ENCODE measurements at regions not wholly inside any gene's neighbourhood (a gene's known extent, or its start where the extent isn't known, plus 50 kb on each side); places are given as distances from the start of the nearest gene placed in this dataset.
"Not testable (repeated sequence)": the region's sequence is repeated elsewhere in the genome, so short reads cannot be mapped to it uniquely, and the experiment has no call there.

DNA sequence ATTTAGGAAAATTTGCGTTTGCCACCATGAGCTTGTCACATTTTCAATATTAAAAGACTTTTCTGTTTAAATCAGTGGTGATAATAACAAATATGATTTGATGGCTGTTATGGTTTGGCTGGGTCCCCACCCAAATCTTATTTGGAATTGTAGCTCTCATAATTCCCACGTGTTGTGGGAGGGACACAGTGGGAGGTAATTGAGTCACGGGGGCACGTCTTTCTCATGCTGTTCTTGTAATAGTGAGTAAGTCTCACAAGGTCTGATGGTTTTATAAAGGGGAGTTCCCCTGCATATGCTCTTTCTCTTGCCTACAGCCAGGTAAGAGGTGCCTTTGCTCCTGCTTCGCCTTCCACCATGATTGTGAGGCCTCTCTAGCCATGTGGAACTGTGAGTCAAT, 83.4 kb upstream of the RGPD4 start:
- Mint-ChIP-seq H3K9me3 (peaks cover 3% of the 10 kb centered on the region in 2 donors), H3K36me3 (ENCODE audit: insufficient read depth in 2 of 2) (no peaks in the 10 kb centered on the region), H3K4me1 (ENCODE audit: low read depth) (no peaks in the 10 kb centered on the region), H3K4me3 (no peak overlapping the region), H3K27me3 (ENCODE audit: low read depth) (no peaks in the 10 kb centered on the region), H3K27ac (no peak overlapping the region)
- ATAC-seq (replicated peaks in 1 of 2), result no peak
- no peak for DNase-seq

DNA sequence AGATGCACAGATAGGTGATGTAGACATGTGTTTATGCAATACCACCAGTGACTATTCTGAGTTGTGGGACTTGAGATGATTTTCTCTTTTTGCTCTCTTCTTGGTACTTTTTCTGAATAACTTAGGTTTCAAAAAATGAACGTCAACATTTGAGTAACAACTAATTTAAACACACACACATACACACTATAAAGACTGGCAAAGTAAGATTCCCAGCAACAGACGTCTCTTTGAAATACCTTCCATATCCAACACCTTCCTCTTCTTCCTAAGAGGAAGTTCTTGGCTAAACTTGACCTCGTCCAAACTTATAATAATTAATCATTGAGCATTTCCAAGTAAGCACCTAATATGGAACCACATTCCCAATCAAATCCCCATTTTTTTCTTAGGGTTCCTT, 81.6 kb upstream of the RGPD4 start:
- no peak overlapping the region for H3K4me3 Mint-ChIP-seq
- H3K36me3 Mint-ChIP-seq (ENCODE audit: insufficient read depth in 2 of 2), result no peaks in the 10 kb centered on the region
- no peak overlapping the region for H3K27ac Mint-ChIP-seq
- ATAC-seq (replicated peaks in 1 of 2) (no peak), DNase-seq (no peak)
- H3K4me1 Mint-ChIP-seq (ENCODE audit: low read depth), result no peaks in the 10 kb centered on the region
- H3K27me3 Mint-ChIP-seq (ENCODE audit: low read depth), result no peaks in the 10 kb centered on the region
- H3K9me3 Mint-ChIP-seq, result peaks cover 0 to 1% of the 10 kb centered on the region in 2 donors

DNA sequence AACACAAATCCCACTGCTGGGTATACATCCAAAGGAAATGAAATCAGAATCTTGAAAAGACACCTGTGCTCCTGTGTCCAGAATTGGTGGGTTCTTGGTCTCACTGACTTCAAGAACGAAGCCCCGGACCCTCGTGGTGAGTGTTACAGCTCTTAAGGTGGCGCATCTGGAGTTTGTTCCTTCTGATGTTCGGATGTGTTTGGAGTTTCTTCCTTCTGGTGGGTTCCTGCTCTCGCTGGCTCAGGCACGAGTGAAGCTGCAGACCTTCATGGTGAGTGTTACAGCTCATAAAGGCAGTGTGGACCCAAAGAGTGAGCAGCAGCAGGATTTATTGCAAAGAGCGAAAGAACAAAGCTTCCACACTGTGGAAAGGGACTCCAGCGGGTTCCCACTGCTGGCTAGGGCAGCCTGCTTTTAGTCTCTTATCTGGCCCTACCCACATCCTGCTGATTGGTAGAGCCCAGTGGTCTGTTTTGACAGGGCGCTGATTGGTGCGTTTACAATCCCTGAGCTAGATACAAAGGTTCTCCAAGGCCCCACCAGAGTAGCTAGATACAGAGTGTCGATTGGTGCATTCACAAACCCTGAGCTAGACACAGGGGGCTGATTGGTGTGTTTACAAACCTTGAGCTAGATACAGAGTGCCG, 80.0 kb upstream of the RGPD4 start:
- ATAC-seq (replicated peaks in 1 of 2); H3K9me3 Mint-ChIP-seq; H3K27me3 Mint-ChIP-seq (ENCODE audit: low read depth): not testable (repeated sequence)

DNA sequence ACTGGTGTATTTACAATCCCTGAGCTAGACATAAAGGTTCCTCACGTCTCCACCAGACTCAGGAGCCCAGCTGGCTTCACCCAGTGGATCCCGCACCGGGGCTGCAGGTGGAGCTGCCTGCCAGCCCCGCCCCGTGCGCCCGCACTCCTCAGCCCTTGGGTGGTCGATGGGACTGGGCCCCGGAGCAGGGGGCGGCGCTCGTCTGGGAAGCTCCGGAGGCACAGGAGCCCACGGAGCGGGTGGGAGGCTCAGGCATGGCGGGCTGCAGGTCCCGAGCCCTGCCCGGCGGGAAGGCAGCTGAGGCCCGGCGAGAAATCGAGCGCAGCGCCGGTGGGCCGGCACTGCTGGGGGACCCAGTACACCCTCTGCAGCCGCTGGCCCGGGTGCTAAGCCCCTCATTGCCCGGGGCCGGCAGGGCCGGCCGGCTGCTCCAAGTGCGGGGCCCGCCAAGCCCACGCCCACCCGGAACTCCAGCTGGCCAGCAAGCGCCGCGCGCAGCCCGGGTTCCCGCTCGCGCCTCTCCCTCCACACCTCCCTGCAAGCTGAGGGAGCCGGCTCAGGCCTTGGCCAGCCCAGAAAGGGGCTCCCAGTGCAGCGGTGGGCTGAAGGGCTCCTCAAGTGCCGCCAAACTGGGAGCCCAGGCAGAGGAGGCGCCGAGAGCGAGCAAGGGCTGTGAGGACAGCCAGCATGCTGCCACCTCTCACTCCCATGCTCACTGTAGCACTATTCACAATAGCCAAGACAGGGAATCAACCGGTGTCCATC, 79.3 kb upstream of the RGPD4 start:
- H3K4me1 Mint-ChIP-seq (ENCODE audit: low read depth); H3K27me3 Mint-ChIP-seq (ENCODE audit: low read depth); DNase-seq: not testable (repeated sequence)

More for the DNA sequence above, 80.0 kb upstream of the RGPD4 start:
- not testable (repeated sequence) for H3K27ac Mint-ChIP-seq; DNase-seq; H3K4me1 Mint-ChIP-seq (ENCODE audit: low read depth); H3K36me3 Mint-ChIP-seq (ENCODE audit: insufficient read depth in 2 of 2); H3K4me3 Mint-ChIP-seq

DNA sequence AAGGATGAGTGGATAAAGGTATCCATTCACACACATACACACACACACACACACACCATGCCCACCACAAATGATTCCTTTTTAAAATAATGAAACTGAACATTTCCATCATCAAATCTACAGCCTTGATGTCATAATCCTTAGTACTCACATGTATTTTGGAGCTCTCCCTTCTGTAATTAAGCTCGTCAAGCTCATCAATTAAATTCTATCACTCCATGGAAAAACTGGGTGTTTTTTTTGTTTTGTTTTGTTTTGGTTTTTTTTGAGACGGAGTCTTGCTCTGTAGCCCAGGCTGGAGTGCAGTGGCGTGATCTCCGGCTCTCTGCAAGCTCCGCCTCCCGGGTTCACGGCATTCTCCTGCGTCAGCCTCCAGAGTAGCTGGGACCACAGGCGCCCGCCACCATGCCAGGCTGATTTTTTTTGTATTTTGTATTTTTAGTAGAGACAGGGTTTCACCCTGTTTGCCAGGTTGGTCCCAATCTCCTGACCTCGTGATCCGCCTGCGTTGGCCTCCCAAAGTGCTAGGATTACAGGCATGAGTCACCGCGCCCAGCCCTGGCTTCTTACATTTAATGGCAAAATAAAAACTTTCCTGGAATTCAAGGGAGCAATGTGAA, 78.6 kb upstream of the RGPD4 start:
- Mint-ChIP-seq H3K27me3 (ENCODE audit: low read depth) (no peaks in the 10 kb centered on the region), H3K27ac (no peak overlapping the region), H3K36me3 (ENCODE audit: insufficient read depth in 2 of 2) (no peaks in the 10 kb centered on the region), H3K4me1 (ENCODE audit: low read depth) (no peaks in the 10 kb centered on the region), H3K9me3 (peaks cover 0 to 4% of the 10 kb centered on the region in 2 donors), H3K4me3 (no peak overlapping the region)
- DNase-seq (no peak), ATAC-seq (replicated peaks in 1 of 2) (no peak)

More for the DNA sequence above, 79.3 kb upstream of the RGPD4 start:
- not testable (repeated sequence) for H3K36me3 Mint-ChIP-seq (ENCODE audit: insufficient read depth in 2 of 2); H3K4me3 Mint-ChIP-seq; ATAC-seq (replicated peaks in 1 of 2); H3K9me3 Mint-ChIP-seq; H3K27ac Mint-ChIP-seq

DNA sequence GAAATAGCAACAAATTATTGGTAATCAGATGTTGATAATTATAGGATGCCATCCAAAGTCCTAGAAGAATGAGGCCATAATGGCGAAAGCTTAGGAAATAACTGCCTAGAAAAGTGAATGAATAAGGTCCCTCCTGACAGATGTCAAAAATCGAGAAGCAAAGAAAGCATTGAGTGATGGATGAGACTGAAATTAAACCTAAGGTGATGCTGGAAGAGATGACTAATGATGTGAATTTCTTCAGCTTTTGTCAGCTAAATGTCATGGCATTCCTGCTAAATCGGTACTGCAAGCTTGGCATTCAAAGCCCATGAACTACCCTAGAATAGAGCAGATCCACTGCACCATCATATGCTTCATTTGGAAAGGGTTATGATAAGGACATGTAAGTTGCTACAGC, 74.8 kb upstream of the RGPD4 start:
- DNase-seq (no peak), ATAC-seq (replicated peaks in 1 of 2) (no peak)
- peaks cover 0 to 8% of the 10 kb centered on the region in 2 donors for H3K9me3 Mint-ChIP-seq
- no peaks in the 10 kb centered on the region for H3K4me1 Mint-ChIP-seq (ENCODE audit: low read depth)
- H3K36me3 Mint-ChIP-seq (ENCODE audit: insufficient read depth in 2 of 2), result no peaks in the 10 kb centered on the region
- H3K27me3 Mint-ChIP-seq (ENCODE audit: low read depth), result no peaks in the 10 kb centered on the region
- no peak overlapping the region for H3K27ac Mint-ChIP-seq
- no peak overlapping the region for H3K4me3 Mint-ChIP-seq

DNA sequence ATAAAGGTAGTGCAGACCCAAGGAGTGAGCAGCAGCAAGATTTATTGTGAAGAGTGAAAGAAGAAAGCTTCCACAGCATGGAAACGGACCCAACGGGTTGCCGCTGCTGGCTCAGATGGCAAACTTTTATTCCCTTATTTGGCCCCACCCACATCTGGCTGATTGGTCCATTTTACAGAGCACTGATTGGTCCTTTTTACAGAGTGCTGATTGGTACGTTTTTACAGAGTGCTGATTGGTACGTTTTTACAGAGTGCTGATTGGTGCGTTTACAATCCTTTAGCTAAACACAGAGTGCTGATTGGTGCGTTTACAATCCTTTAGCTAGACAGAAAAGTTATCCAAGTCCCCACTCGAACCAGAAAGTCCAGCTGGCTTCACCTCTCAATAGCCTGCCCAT, 72.9 kb upstream of the RGPD4 start:
- not testable (repeated sequence) for H3K27me3 Mint-ChIP-seq (ENCODE audit: low read depth); H3K9me3 Mint-ChIP-seq; H3K4me1 Mint-ChIP-seq (ENCODE audit: low read depth); ATAC-seq (replicated peaks in 1 of 2); H3K36me3 Mint-ChIP-seq (ENCODE audit: insufficient read depth in 2 of 2); H3K27ac Mint-ChIP-seq; DNase-seq; H3K4me3 Mint-ChIP-seq

DNA sequence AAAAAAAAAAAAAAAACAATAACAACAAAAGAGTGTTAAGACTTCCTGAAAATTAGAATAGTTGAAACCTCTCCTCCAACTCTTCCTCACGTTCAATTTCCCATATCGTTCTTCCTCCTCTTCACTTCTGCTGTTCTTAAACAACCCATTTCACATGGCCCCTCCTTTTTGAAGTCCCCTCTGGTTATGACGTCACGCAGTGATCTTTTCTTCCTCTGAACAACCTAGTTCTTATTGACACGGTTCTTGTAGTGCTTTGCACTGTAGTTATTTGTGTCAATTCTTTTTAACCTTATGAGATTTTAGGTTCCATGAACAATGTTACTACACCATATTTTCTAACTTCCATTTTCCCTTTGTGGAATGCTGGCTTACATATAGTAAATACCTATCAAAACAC, 69.5 kb upstream of the RGPD4 start:
- ATAC-seq (replicated peaks in 1 of 2) (no peak), DNase-seq (no peak)
- Mint-ChIP-seq H3K36me3 (ENCODE audit: insufficient read depth in 2 of 2) (no peaks in the 10 kb centered on the region), H3K4me1 (ENCODE audit: low read depth) (no peaks in the 10 kb centered on the region), H3K9me3 (peaks cover 2 to 14% of the 10 kb centered on the region in 2 donors), H3K27ac (no peak overlapping the region), H3K4me3 (no peak overlapping the region), H3K27me3 (ENCODE audit: low read depth) (no peaks in the 10 kb centered on the region)

DNA sequence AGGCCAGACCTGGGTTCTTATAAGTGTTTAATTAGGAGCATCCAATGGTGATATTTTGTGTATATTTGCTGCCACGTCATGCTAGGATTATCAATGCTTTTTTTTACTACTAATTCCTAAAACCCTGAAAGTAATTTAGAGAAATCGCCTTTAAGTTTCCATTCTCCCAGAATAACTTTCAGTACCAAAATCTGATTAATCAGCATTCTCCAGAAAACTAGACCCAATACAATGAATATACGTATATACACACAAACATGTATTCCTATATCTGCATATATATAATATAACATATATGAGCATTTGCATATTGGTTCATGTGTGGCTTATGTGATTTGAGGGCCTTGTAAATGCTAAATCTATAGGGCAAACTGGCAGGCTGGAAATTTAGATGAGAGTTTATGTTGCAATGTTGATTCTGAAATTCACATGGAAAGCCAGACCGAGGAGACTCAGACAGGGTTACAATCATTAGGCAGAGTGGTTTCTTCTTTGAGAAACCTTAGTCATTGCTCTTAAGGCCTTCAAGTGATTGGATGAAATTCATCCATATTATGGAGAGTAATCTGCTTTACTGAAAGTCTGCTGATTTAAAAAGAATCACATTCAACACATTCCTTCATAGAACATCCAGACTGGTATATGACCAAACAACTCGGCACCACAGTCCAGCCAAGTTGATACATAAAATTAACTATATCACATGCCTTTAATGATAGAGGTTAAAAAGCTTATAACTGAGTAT, 65.9 kb upstream of the RGPD4 start:
- Mint-ChIP-seq H3K4me1 (ENCODE audit: low read depth) (no peaks in the 10 kb centered on the region), H3K27ac (no peak overlapping the region), H3K9me3 (peaks cover 2 to 8% of the 10 kb centered on the region in 2 donors), H3K4me3 (no peak overlapping the region), H3K36me3 (ENCODE audit: insufficient read depth in 2 of 2) (no peaks in the 10 kb centered on the region), H3K27me3 (ENCODE audit: low read depth) (no peaks in the 10 kb centered on the region)
- ATAC-seq (replicated peaks in 1 of 2) (no peak), DNase-seq (no peak)

DNA sequence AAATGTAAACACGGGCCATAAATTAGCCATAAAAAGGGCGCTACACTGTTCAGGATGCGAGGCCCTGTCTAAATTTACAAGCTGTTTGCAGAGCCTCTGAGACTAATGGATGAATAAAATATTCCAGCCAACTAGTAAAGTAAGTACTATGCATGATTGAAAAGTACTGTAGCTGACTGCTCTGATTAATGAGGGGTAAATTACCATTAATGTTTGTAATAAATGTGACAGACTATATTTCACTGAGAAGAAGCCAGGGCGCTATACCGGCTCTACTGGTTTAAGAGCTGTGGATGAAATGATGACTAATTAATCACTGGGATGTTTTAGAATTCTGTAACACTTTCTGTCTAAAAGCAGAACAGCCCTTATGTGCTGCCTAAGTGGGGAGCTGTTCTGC, 54.3 kb upstream of the RGPD4 start:
- H3K9me3 Mint-ChIP-seq, result peaks cover 0 to 5% of the 10 kb centered on the region in 2 donors
- no peaks in the 10 kb centered on the region for H3K36me3 Mint-ChIP-seq (ENCODE audit: insufficient read depth in 2 of 2)
- no peak overlapping the region for H3K27ac Mint-ChIP-seq
- H3K4me1 Mint-ChIP-seq (ENCODE audit: low read depth), result no peaks in the 10 kb centered on the region
- ATAC-seq (replicated peaks in 1 of 2) (no peak), DNase-seq (no peak)
- no peak overlapping the region for H3K4me3 Mint-ChIP-seq
- no peaks in the 10 kb centered on the region for H3K27me3 Mint-ChIP-seq (ENCODE audit: low read depth)

DNA sequence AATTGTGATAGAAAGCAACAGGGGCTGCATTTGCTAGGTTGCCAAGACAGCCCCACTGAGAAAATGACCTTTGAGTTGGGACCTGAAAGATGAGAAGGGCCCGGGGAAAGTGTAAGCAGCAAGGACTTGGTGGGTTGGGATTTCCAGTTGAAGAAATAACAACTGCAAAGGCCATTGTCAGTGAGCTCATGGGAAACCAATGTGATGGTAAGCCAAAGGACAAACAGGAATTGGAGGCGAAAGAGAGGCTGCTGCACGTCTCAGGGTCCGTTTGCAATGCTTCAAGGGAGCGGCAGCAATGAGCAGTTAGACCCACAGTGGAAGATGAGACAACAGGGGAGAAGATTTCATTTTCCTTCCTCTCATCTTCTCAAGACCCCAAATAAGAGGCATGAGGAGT, 51.5 kb upstream of the RGPD4 start:
- Mint-ChIP-seq H3K27ac (no peak overlapping the region), H3K4me3 (no peak overlapping the region), H3K27me3 (ENCODE audit: low read depth) (no peaks in the 10 kb centered on the region), H3K9me3 (peaks cover 0 to 3% of the 10 kb centered on the region in 2 donors), H3K4me1 (ENCODE audit: low read depth) (no peaks in the 10 kb centered on the region), H3K36me3 (ENCODE audit: insufficient read depth in 2 of 2) (no peaks in the 10 kb centered on the region)
- DNase-seq (no peak), ATAC-seq (replicated peaks in 1 of 2) (no peak)

DNA sequence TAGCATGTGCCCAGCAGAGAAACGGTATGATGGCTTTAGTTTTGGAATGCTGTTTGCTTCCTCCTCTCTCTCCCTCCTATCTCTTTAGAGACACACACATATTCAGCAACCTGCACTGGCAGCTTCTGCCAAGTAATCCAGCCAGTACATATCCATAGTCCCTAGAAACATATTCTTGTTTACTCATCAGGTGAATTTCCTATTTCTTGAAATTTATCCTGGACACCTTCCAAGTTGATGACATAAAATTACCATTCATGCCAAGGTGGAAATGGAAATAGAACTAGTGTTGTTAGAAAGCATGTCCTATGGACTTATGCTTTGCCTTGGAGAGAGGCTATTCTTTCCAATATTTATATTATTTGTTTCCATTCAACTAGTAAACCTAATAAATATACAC, 50.9 kb upstream of the RGPD4 start:
- Mint-ChIP-seq H3K4me3 (no peak overlapping the region), H3K36me3 (ENCODE audit: insufficient read depth in 2 of 2) (no peaks in the 10 kb centered on the region), H3K9me3 (peaks cover 0 to 3% of the 10 kb centered on the region in 2 donors), H3K27ac (no peak overlapping the region), H3K27me3 (ENCODE audit: low read depth) (no peaks in the 10 kb centered on the region), H3K4me1 (ENCODE audit: low read depth) (no peaks in the 10 kb centered on the region)
- DNase-seq (no peak), ATAC-seq (replicated peaks in 1 of 2) (no peak)

DNA sequence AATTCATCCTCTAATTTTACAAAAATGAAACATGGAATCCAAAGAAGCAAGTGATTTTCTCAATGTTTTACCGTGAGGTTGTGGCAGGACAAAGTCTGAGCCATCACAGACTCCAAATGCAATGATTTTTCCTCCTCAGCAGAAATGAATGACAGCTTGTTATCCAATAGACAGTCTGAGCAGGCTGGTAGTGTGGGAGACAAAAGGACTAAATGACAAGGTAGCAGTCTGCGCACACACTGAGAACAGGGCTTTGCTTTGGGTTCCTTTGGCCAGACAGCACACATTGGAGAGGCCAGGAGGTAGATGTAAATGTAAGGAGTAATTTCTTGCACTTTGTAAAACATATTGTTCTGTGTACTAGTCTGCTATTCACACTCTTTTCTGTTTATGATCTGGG, 50.3 kb upstream of the RGPD4 start:
- Mint-ChIP-seq H3K4me1 (ENCODE audit: low read depth) (no peaks in the 10 kb centered on the region), H3K36me3 (ENCODE audit: insufficient read depth in 2 of 2) (no peaks in the 10 kb centered on the region), H3K27me3 (ENCODE audit: low read depth) (no peaks in the 10 kb centered on the region), H3K27ac (no peak overlapping the region), H3K4me3 (no peak overlapping the region), H3K9me3 (peaks cover 0 to 3% of the 10 kb centered on the region in 2 donors)
- DNase-seq, result no peak
- no peak for ATAC-seq (replicated peaks in 1 of 2)
